SU-DHL-6 (cell line): ENCODE measurements at regions not wholly inside any gene's neighbourhood (a gene's known extent, or its start where the extent isn't known, plus 50 kb on each side); places are given as distances from the start of the nearest gene placed in this dataset.

Experiments
- H2AFZ ChIP-seq: fragments of 200-600 bp; sonication (generic); 2 replicates; pipeline ENCODE4 v1.6.1; 2014; ENCODE audit warnings: low read depth, mild to moderate bottlenecking, moderate library complexity, mixed read lengths, antibody characterized with exemption, low read length; ENCODE audit not compliant: severe bottlenecking
- H3F3A ChIP-seq: fragments of 200-600 bp; shearing (Covaris generic); 2 replicates; pipeline ENCODE4 v1.6.0; 2016; ENCODE audit warnings: antibody characterized with exemption, mild to moderate bottlenecking; ENCODE audit not compliant: insufficient read depth
- H3K27ac ChIP-seq: fragments of 200-600 bp; sonication (generic); 2 replicates; pipeline ENCODE4 v1.5.1; 2016; ENCODE audit warnings: low read depth, mild to moderate bottlenecking, low read length, moderate library complexity, mixed read lengths
- H3K27me3 ChIP-seq: fragments of 200-600 bp; sonication (generic), shearing (Covaris generic); 2 replicates; pipeline ENCODE4 v1.6.0; 2014; ENCODE audit warnings: mild to moderate bottlenecking, low read length
- H3K36me3 ChIP-seq: fragments of 200-600 bp; sonication (generic); 2 replicates; pipeline ENCODE4 v1.6.1; 2014; ENCODE audit warnings: mild to moderate bottlenecking, low read length, mixed read lengths
- H3K4me2 ChIP-seq: fragments of 300-600, 200-600 bp; shearing (Covaris generic), sonication (generic); 2 replicates; pipeline ENCODE4 v1.6.0; 2014; ENCODE audit warnings: low read length, low read depth, mild to moderate bottlenecking; ENCODE audit not compliant: poor library complexity, severe bottlenecking
- H3K4me3 ChIP-seq: fragments of 200-600 bp; sonication (generic); 2 replicates; pipeline ENCODE4 v1.5.1; 2014; ENCODE audit warnings: antibody characterized with exemption, low read length, mild to moderate bottlenecking, mixed read lengths; ENCODE audit not compliant: insufficient read depth, poor library complexity, severe bottlenecking
- H3K79me2 ChIP-seq: fragments of 200-600 bp; sonication (generic); 2 replicates; pipeline ENCODE4 v1.6.1; 2014; ENCODE audit warnings: mild to moderate bottlenecking, low read length, moderate library complexity; ENCODE audit not compliant: insufficient read depth
- H3K9ac ChIP-seq: fragments of 200-600 bp; sonication (generic); 2 replicates; pipeline ENCODE4 v1.7.0; 2014; ENCODE audit warnings: mild to moderate bottlenecking, low read length
- H3K9me2 ChIP-seq: fragments of 200-600 bp; sonication (generic); replicated peaks from 2 replicates; pipeline ENCODE4 v1.6.1; 2014; ENCODE audit warnings: low read length; ENCODE audit not compliant: insufficient read depth
- H3K9me3 ChIP-seq: fragments of 200-600 bp; sonication (generic); 2 replicates; pipeline ENCODE4 v1.6.1; 2014; ENCODE audit warnings: low read length, mixed read lengths; ENCODE audit not compliant: insufficient read depth
- H4K20me1 ChIP-seq: fragments of 200-600 bp; sonication (generic); 2 replicates; pipeline ENCODE4 v1.6.1; 2014; ENCODE audit warnings: low read depth, mild to moderate bottlenecking, antibody characterized with exemption, low read length, moderate library complexity, mixed read lengths
- CTCF ChIP-seq: fragments of 200-600 bp; sonication (generic); IDR thresholded peaks from one replicate; pipeline ENCODE4 v1.5.1; 2017; ENCODE audit warnings: antibody characterized with exemption, mild to moderate bottlenecking, low read length, moderate library complexity; ENCODE audit not compliant: insufficient read depth, poor library complexity, severe bottlenecking
- EZH2phosphoT487 ChIP-seq: fragments of 200-600 bp; sonication (generic), shearing (Covaris generic); conservative IDR thresholded peaks from 2 replicates; pipeline ENCODE4 v1.6.1; 2018; ENCODE audit warnings: mild to moderate bottlenecking, antibody characterized with exemption, low read length, moderate library complexity, mixed read lengths

- Histone ChIP-seq H3K9me2 (no peaks in the 10 kb centered on the region), H3K79me2 (no peaks in the 10 kb centered on the region), H3K27me3 (no peaks in the 10 kb centered on the region), H3F3A (no peaks in the 10 kb centered on the region), H3K4me3 (no peak overlapping the region), H4K20me1 (no peaks in the 10 kb centered on the region), H2AFZ (no peak overlapping the region), H3K36me3 (no peaks in the 10 kb centered on the region), H3K27ac (no peak overlapping the region), H3K4me2 (no peak overlapping the region), H3K9ac (no peak overlapping the region), H3K9me3 (no peaks in the 10 kb centered on the region)
- no peak for TF ChIP-seq EZH2phosphoT487
- no peak for TF ChIP-seq CTCF
These were observed 434.4 kb upstream of the ACTBL2 start for GRCh38 chr5:57917004-57917403.

GRCh38 chr5:57915536-57915935 is 432.9 kb upstream of the ACTBL2 start:
- H3K9me3 ChIP-seq, result no peaks in the 10 kb centered on the region
- H3K79me2 ChIP-seq, result no peaks in the 10 kb centered on the region
- no peak overlapping the region for H3K27ac ChIP-seq
- H3K9me2 ChIP-seq, result no peaks in the 10 kb centered on the region
- no peak overlapping the region for H3K9ac ChIP-seq
- H3K27me3 ChIP-seq, result no peaks in the 10 kb centered on the region
- H4K20me1 ChIP-seq, result no peaks in the 10 kb centered on the region
- no peak overlapping the region for H3K4me2 ChIP-seq
- H3K4me3 ChIP-seq, result no peak overlapping the region
- no peaks in the 10 kb centered on the region for H3F3A ChIP-seq
- no peak overlapping the region for H2AFZ ChIP-seq
- H3K36me3 ChIP-seq, result no peaks in the 10 kb centered on the region
- TF ChIP-seq CTCF, result no peak
- no peak for TF ChIP-seq EZH2phosphoT487

- Histone ChIP-seq H3K4me3 (no peak overlapping the region), H3K9ac (no peak overlapping the region), H3K9me2 (no peaks in the 10 kb centered on the region; the same call in 1 of the 2 replicates), H3K27me3 (no peaks in the 10 kb centered on the region), H4K20me1 (no peaks in the 10 kb centered on the region), H3K36me3 (no peaks in the 10 kb centered on the region), H3K27ac (no peak overlapping the region), H3K4me2 (no peak overlapping the region), H3K79me2 (no peaks in the 10 kb centered on the region), H3K9me3 (no peaks in the 10 kb centered on the region), H2AFZ (no peak overlapping the region), H3F3A (no peaks in the 10 kb centered on the region)
- TF ChIP-seq EZH2phosphoT487 (no peak), CTCF (no peak)
These were observed 428.8 kb upstream of the ACTBL2 start for GRCh38 chr5:57911438-57911837.

- Histone ChIP-seq H3K9me3 (no peaks in the 10 kb centered on the region), H3K36me3 (no peaks in the 10 kb centered on the region), H3K79me2 (no peaks in the 10 kb centered on the region), H3K27me3 (no peaks in the 10 kb centered on the region), H2AFZ (no peak overlapping the region), H3K9ac (no peak overlapping the region), H3F3A (no peaks in the 10 kb centered on the region), H3K9me2 (no peaks in the 10 kb centered on the region; the same call in 1 of the 2 replicates), H4K20me1 (no peaks in the 10 kb centered on the region), H3K4me3 (no peak overlapping the region), H3K27ac (no peak overlapping the region), H3K4me2 (no peak overlapping the region)
- TF ChIP-seq EZH2phosphoT487, result no peak
These were observed 424.1 kb upstream of the ACTBL2 start for GRCh38 chr5:57906671-57907070.
